B cell (primary cell): ENCODE measurements at regions not wholly inside any gene's neighbourhood (a gene's known extent, or its start where the extent isn't known, plus 50 kb on each side); places are given as distances from the start of the nearest gene placed in this dataset.
"Not testable (repeated sequence)": the region's sequence is repeated elsewhere in the genome, so short reads cannot be mapped to it uniquely, and the experiment has no call there.

Experiments used
- ATAC-seq: fragments of 200-7000 bp; cut with Tn5 transposase; one replicate; pipeline ENCODE4 v1.10.0; 2021; ENCODE audit warnings: low read depth, mild to moderate bottlenecking, moderate number of reproducible peaks, moderate library complexity
- CTCF ChIA-PET: fragments of 350-600 bp; sonication (Branson Sonifier 250); formaldehyde crosslinking; loops from one replicate; lab custom pipeline; 2021; ENCODE audit warnings: antibody characterized with exemption, inconsistent platforms; lab: Charles Lee
- POLR2A ChIA-PET: fragments of 350-600 bp; sonication (Branson Sonifier 250); formaldehyde crosslinking; loops from one replicate; lab custom pipeline; 2021; ENCODE audit warnings: antibody characterized with exemption; lab: Charles Lee
- DNase-seq: peaks from one replicate; pipeline ENCODE4 v3.0.0; 2013
- H2AFZ ChIP-seq: 2 replicates; pipeline ENCODE4 v1.6.1; 2012; ENCODE audit warnings: mild to moderate bottlenecking, low read depth, low read length; ENCODE audit not compliant: insufficient read depth, poor library complexity, severe bottlenecking
- H3K27ac ChIP-seq, 2 donors: 1 replicate in 1 of 2; 2 replicates in 1 of 2; pipeline ENCODE4 v1.5.1; 2012 to 2013; ENCODE audit warnings: low read length in 2 of 2, mild to moderate bottlenecking in 2 of 2, moderate library complexity in 1 of 2
- H3K27me3 ChIP-seq, 4 experiments: fragments of 200-600 bp in 1 of 4; sonication (generic) in 1 of 4; replicated peaks in 1 of 4; 1 replicate in 2 of 4; 2 replicates in 2 of 4; pipeline versions ENCODE4 v1.6.1 to v1.7.0; 2013 to 2016; ENCODE audit warnings: low read length in 3 of 4, mild to moderate bottlenecking in 2 of 4, mixed read lengths in 1 of 4, moderate library complexity in 1 of 4; ENCODE audit not compliant: insufficient read depth in 4 of 4, control insufficient read depth in 3 of 4; ENCODE audit errors: control extremely low read depth in 1 of 4
- H3K36me3 ChIP-seq, 2 experiments: replicated peaks in 1 of 2; 1 replicate in 1 of 2; 2 replicates in 1 of 2; pipeline versions ENCODE4 v1.6.1 to v1.7.1; 2013; ENCODE audit warnings: low read length in 1 of 2; ENCODE audit not compliant: insufficient read depth in 2 of 2, control insufficient read depth in 1 of 2; ENCODE audit errors: control extremely low read depth in 1 of 2, extremely low read depth in 1 of 2
- H3K4me1 ChIP-seq, 2 donors: fragments of 200-600 bp in 1 of 2; sonication (generic) in 1 of 2; 1 replicate in 1 of 2; 2 replicates in 1 of 2; pipeline versions ENCODE4 v1.5.1 to v1.6.1; 2013 to 2017; ENCODE audit warnings: low read length in 2 of 2; ENCODE audit not compliant: control insufficient read depth in 2 of 2, insufficient read depth in 2 of 2
- H3K4me2 ChIP-seq: replicated peaks from 2 replicates; pipeline ENCODE3; 2012; ENCODE audit warnings: mild to moderate bottlenecking, low read depth, low read length; ENCODE audit not compliant: poor library complexity, severe bottlenecking
- H3K4me3 ChIP-seq, 5 experiments: fragments of 200-600 bp in 1 of 5; sonication (generic) in 1 of 5; 1 replicate in 3 of 5; 2 replicates in 2 of 5; pipeline versions ENCODE4 v1.5.1 to v1.7.0; 2011 to 2016; ENCODE audit warnings: low read length in 4 of 5, mild to moderate bottlenecking in 4 of 5, low read depth in 2 of 5, control low read depth in 1 of 5, moderate library complexity in 1 of 5; ENCODE audit not compliant: insufficient read depth in 1 of 5; ENCODE audit errors: control extremely low read depth in 1 of 5, extremely low read depth in 1 of 5
- H3K79me2 ChIP-seq: fragments of 200-600 bp; sonication (generic); one replicate; pipeline ENCODE4 v1.6.0; 2016; ENCODE audit warnings: low read length; ENCODE audit not compliant: control insufficient read depth, insufficient read depth
- H3K9ac ChIP-seq: fragments of 200-600 bp; sonication (generic); 2 replicates; pipeline ENCODE4 v1.6.1; 2017; ENCODE audit warnings: mild to moderate bottlenecking, low read length, moderate library complexity
- H3K9me3 ChIP-seq, 3 donors: one replicate each; pipeline versions ENCODE4 v1.6.1 to v1.7.1; 2013; ENCODE audit warnings: low read length in 2 of 3; ENCODE audit not compliant: control insufficient read depth in 2 of 3, insufficient read depth in 1 of 3; ENCODE audit errors: control extremely low read depth in 1 of 3
- H4K20me1 ChIP-seq: 2 replicates; pipeline ENCODE4 v1.6.0; 2012; ENCODE audit warnings: mild to moderate bottlenecking, low read length; ENCODE audit not compliant: insufficient read depth, control insufficient read depth, poor library complexity, severe bottlenecking
- H3K27ac Mint-ChIP-seq: one replicate; pipeline ENCODE4 v1.8.0; 2021; ENCODE audit warnings: mixed read lengths
- H3K27me3 Mint-ChIP-seq: one replicate; pipeline ENCODE4 v1.8.0; 2021; ENCODE audit warnings: mixed read lengths
- H3K4me1 Mint-ChIP-seq: one replicate; pipeline ENCODE4 v1.8.0; 2021; ENCODE audit warnings: mixed read lengths
- H3K4me3 Mint-ChIP-seq: one replicate; pipeline ENCODE4 v1.8.0; 2021; ENCODE audit warnings: mixed read lengths
- H3K9me3 Mint-ChIP-seq: one replicate; pipeline ENCODE4 v1.8.0; 2022; ENCODE audit warnings: mixed read lengths; ENCODE audit not compliant: insufficient read depth
- CTCF ChIP-seq: fragments of 200-600 bp; IDR thresholded peaks from one replicate; pipeline ENCODE4 v1.8.0; 2022; ENCODE audit warnings: antibody characterized with exemption, mild to moderate bottlenecking
- EZH2 ChIP-seq: IDR thresholded peaks from 2 replicates; pipeline ENCODE4 v1.6.1; 2012; ENCODE audit warnings: borderline replicate concordance, low read depth, mild to moderate bottlenecking, moderate library complexity, low read length; ENCODE audit not compliant: insufficient read depth, poor library complexity, severe bottlenecking
- WGBS: methylation state at CpG from one replicate; pipeline ENCODE4 v1.1.5; 2013; ENCODE audit warnings: missing lambda C conversion rate; ENCODE audit not compliant: insufficient coverage; 5-methylcytosine and 5-hydroxymethylcytosine counted together
- intact Hi-C: fragments of 100-400 bp; cut with micrococcal nuclease; formaldehyde crosslinking; loops from one replicate; pipeline ENCODE4 v1.10.0; 2022

- ATAC-seq (no peak), DNase-seq (no peak)
- Mint-ChIP-seq H3K27me3 (no peaks in the 10 kb centered on the region), H3K4me3 (no peak overlapping the region), H3K27ac (no peak overlapping the region), H3K4me1 (no peaks in the 10 kb centered on the region), H3K9me3 (no peaks in the 10 kb centered on the region)
- no peaks in the 10 kb centered on the region for H4K20me1 ChIP-seq
- intact Hi-C loops: no loop called here
- H3K27ac ChIP-seq: no peak overlapping the region
- ChIA-PET POLR2A (no interaction called here), CTCF (no interaction called here)
- no peak overlapping the region for H3K9ac ChIP-seq
- H3K4me1 ChIP-seq: no peaks in the 10 kb centered on the region
- H2AFZ ChIP-seq: no peak overlapping the region
- no peak for TF ChIP-seq EZH2
- TF ChIP-seq CTCF: no peak
- H3K27me3 ChIP-seq: no peaks in the 10 kb centered on the region
- H3K4me3 ChIP-seq: no peak overlapping the region
- H3K4me2 ChIP-seq: no peak overlapping the region
- H3K79me2 ChIP-seq: no peaks in the 10 kb centered on the region
- 100% methylated on average over 1 of the region's 2 CpGs for WGBS
- no peaks in the 10 kb centered on the region for H3K36me3 ChIP-seq
- peaks cover 0 to 5% (median 0%) of the 10 kb centered on the region in 3 donors for H3K9me3 ChIP-seq
These were observed 52.6 kb upstream of the AGA start for GRCh38 chr4:177494791-177495190.

DNA sequence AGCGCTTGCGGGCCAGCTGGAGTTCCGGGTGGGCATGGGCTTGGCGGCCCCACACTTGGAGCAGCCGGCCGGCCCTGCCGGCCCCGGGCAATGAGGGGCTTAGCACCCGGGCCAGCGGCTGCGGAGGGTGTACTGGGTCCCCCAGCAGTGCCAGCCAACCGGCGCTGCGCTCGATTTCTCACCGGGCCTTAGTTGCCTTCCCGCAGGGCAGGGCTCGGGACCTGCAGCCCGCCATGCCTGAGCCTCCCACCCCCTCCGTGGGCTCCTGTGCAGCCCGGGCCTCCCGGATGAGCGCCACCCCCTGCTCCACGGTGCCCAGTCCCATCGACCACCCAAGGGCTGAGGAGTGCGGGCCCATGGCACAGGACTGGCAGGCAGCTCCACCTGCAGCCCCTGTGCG is 53.4 kb upstream of the AGA start:
- intact Hi-C loops, H3K27me3 ChIP-seq, H3K27me3 Mint-ChIP-seq, H3K36me3 ChIP-seq, ATAC-seq, H3K27ac Mint-ChIP-seq, H3K4me1 Mint-ChIP-seq, H3K4me2 ChIP-seq, H3K79me2 ChIP-seq, H4K20me1 ChIP-seq, H3K27ac ChIP-seq, H3K4me3 ChIP-seq, H3K4me1 ChIP-seq, DNase-seq, H3K9ac ChIP-seq, POLR2A ChIA-PET, H3K9me3 Mint-ChIP-seq, H2AFZ ChIP-seq, H3K4me3 Mint-ChIP-seq, CTCF ChIA-PET: not testable (repeated sequence)
- peaks cover 0 to 11% (median 0%) of the 10 kb centered on the region in 3 donors for H3K9me3 ChIP-seq
- WGBS: 97% methylated on average over 15 of the region's 27 CpGs
